Lower lobe of right lung (tissue), 2 donors: ENCODE measurements at regions not wholly inside any gene's neighbourhood (a gene's known extent, or its start where the extent isn't known, plus 50 kb on each side); places are given as distances from the start of the nearest gene placed in this dataset.

Experiments used
- ATAC-seq, 2 donors: fragments of 200-7000 bp; cut with Tn5 transposase; one replicate each; pipeline ENCODE4 v1.9.1; 2020 to 2022; ENCODE audit warnings: mild to moderate bottlenecking in 2 of 2, moderate library complexity in 2 of 2
- DNase-seq: peaks from one replicate; pipeline ENCODE4 v3.0.0-alpha.2; 2020
- H3K27ac ChIP-seq: fragments of 200-600 bp; one replicate; pipeline ENCODE4 v1.8.0; 2022
- H3K27me3 ChIP-seq: fragments of 200-600 bp; one replicate; pipeline ENCODE4 v1.8.0; 2022; ENCODE audit warnings: low read depth
- H3K36me3 ChIP-seq: fragments of 200-600 bp; one replicate; pipeline ENCODE4 v1.8.0; 2022; ENCODE audit warnings: mild to moderate bottlenecking
- H3K4me1 ChIP-seq: fragments of 200-600 bp; one replicate; pipeline ENCODE4 v1.8.0; 2022
- H3K4me3 ChIP-seq: fragments of 200-600 bp; one replicate; pipeline ENCODE4 v1.8.0; 2022; ENCODE audit warnings: mild to moderate bottlenecking
- H3K9me3 ChIP-seq: fragments of 200-600 bp; one replicate; pipeline ENCODE4 v1.8.0; 2022
- CTCF ChIP-seq: fragments of 200-600 bp; IDR thresholded peaks from one replicate; pipeline ENCODE4 v1.8.0; 2022; ENCODE audit warnings: antibody characterized with exemption, mild to moderate bottlenecking
- intact Hi-C: fragments of 100-400 bp; cut with DNase I; formaldehyde crosslinking; loops from one replicate; pipeline ENCODE4 v1.11.0; 2022
- donor health status: DM: no; HTN: yes; CAD: no; lungs with severe emphysema.

DNA sequence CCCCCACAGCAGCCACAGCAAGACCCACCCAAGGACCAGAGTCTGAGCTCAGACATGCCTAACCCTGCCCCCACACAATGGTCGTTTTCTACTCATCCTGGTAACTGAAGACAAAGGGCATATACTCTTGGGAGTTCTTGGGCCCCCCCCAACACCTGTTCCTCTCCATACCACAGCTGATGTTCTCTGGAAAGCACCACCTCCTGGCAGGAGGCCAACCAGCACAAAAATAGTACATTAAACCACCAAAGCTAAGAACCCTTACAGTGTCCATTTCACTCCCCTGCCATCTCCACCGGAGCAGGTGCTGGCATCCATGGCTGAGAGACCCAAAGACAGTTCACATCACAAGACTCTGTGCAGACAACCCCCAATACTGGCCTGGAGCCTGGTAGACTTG is 80.6 kb upstream of the DAAM1 start:
- no peaks in the 10 kb centered on the region for H3K36me3 ChIP-seq
- TF ChIP-seq CTCF: no peak
- intact Hi-C loops: no loop called here
- no peaks in the 10 kb centered on the region for H3K4me1 ChIP-seq
- DNase-seq (no peak), ATAC-seq (no peak)
- no peaks in the 10 kb centered on the region for H3K9me3 ChIP-seq
- no peak overlapping the region for H3K4me3 ChIP-seq
- no peak overlapping the region for H3K27ac ChIP-seq
- no peaks in the 10 kb centered on the region for H3K27me3 ChIP-seq

DNA sequence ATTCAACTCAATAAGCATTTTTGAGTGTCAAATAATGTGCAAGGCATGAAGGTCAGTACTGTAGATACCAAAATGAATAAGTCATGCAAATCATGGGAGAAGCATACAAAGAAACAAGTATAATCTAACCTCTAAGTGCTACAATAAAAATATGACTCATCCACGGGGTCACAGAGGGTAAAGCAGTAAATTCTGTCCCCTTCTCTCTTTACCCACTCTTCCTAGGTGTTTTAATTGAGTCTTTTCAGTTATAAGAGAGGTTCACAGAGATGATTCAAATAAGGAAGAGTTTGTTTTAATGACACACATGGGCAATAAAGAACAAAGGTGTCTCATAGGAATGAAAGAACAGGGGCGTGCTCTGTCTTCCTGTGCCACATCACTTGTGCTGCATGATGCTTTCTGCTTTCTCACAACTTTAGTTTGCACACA is 71.5 kb upstream of the DAAM1 start:
- no peaks in the 10 kb centered on the region for H3K27me3 ChIP-seq
- ATAC-seq (no peak), DNase-seq (no peak)
- no peaks in the 10 kb centered on the region for H3K9me3 ChIP-seq
- no peaks in the 10 kb centered on the region for H3K4me1 ChIP-seq
- TF ChIP-seq CTCF: no peak
- H3K27ac ChIP-seq: no peak overlapping the region
- no peak overlapping the region for H3K4me3 ChIP-seq
- intact Hi-C loops: no loop called here
- H3K36me3 ChIP-seq: no peaks in the 10 kb centered on the region

GRCh38 chr14:59117754-59118528 is 70.5 kb upstream of the DAAM1 start:
- Histone ChIP-seq H3K4me1 (no peaks in the 10 kb centered on the region), H3K4me3 (no peak overlapping the region), H3K9me3 (no peaks in the 10 kb centered on the region), H3K36me3 (no peaks in the 10 kb centered on the region), H3K27me3 (no peaks in the 10 kb centered on the region), H3K27ac (no peak overlapping the region)
- TF ChIP-seq CTCF: no peak
- intact Hi-C loops: no loop called here
- DNase-seq (no peak), ATAC-seq (no peak)

DNA sequence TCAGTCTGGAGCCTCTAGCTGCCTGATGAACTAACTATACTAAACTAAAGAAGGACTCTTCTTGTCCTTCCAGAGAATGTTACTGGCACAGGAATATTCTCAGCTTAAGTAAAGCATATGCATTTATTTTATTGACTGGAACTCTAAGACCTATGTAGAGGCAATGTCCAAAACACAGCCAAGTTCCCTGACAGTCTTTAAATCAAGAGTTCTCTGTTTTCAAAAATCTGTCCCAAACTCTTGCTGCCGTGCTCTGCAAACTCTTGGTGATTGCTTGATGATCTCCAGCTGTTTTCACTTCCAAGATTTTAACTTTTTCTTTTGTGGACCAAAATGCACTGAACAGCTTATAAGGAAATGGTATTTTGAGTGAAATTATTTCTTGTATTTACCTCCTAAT is 67.5 kb upstream of the DAAM1 start:
- no peaks in the 10 kb centered on the region for H3K36me3 ChIP-seq
- H3K27ac ChIP-seq: no peak overlapping the region
- intact Hi-C loops: no loop called here
- ATAC-seq (no peak), DNase-seq (no peak)
- no peaks in the 10 kb centered on the region for H3K4me1 ChIP-seq
- H3K4me3 ChIP-seq: no peak overlapping the region
- H3K27me3 ChIP-seq: no peaks in the 10 kb centered on the region
- TF ChIP-seq CTCF: no peak
- H3K9me3 ChIP-seq: no peaks in the 10 kb centered on the region

- ATAC-seq: no peak
- H3K27ac ChIP-seq: no peak overlapping the region
- intact Hi-C loops: no loop called here
- DNase-seq: no peak
- H3K4me1 ChIP-seq: no peaks in the 10 kb centered on the region
- no peaks in the 10 kb centered on the region for H3K27me3 ChIP-seq
- no peaks in the 10 kb centered on the region for H3K9me3 ChIP-seq
- H3K36me3 ChIP-seq: no peaks in the 10 kb centered on the region
- H3K4me3 ChIP-seq: no peak overlapping the region
- TF ChIP-seq CTCF: no peak
Measured at GRCh38 chr14:59123531-59123930, 64.9 kb upstream of the DAAM1 start.
